Astrocyte of the hippocampus (primary cell): ENCODE measurements at regions not wholly inside any gene's neighbourhood (a gene's known extent, or its start where the extent isn't known, plus 50 kb on each side); places are given as distances from the start of the nearest gene placed in this dataset.
A peak's percentile ranks its signal among the peaks of the same experiment; 100 is the strongest.

Experiments used
- DNase-seq: peaks from one replicate; pipeline ENCODE4 v3.0.0; 2011; ENCODE audit warnings: low read depth, low spot score

GRCh38 chr2:67954093-67954748 is 108.6 kb downstream of the C1D start:
- peak; percentile 33 for DNase-seq

GRCh38 chr2:67955748-67956603 is 106.8 kb downstream of the C1D start:
- DNase-seq = no peak

- DNase-seq = no peak
Measured at GRCh38 chr2:67965246-67965645, 97.6 kb downstream of the C1D start.

GRCh38 chr2:67970071-67970470 is 92.7 kb downstream of the C1D start:
- DNase-seq = no peak

DNA sequence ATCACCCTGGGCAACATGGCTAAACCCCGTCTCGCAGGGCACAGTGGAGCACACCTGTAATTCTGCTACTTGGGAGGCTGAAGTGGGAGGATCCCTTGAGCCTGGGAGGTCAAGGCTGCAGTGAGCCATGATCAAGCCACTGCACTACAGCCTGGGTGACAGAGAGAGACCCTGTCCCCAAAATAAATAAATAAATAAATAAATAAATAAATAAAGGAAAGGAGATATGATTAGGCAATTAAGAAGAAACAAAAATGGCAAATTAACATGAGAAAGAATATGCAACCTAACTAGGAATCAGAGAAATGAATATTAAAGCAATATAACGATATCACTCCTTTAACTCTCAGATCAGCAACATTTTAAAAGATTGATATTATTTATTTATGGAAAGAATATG is 92.3 kb downstream of the C1D start:
- no peak for DNase-seq

DNA sequence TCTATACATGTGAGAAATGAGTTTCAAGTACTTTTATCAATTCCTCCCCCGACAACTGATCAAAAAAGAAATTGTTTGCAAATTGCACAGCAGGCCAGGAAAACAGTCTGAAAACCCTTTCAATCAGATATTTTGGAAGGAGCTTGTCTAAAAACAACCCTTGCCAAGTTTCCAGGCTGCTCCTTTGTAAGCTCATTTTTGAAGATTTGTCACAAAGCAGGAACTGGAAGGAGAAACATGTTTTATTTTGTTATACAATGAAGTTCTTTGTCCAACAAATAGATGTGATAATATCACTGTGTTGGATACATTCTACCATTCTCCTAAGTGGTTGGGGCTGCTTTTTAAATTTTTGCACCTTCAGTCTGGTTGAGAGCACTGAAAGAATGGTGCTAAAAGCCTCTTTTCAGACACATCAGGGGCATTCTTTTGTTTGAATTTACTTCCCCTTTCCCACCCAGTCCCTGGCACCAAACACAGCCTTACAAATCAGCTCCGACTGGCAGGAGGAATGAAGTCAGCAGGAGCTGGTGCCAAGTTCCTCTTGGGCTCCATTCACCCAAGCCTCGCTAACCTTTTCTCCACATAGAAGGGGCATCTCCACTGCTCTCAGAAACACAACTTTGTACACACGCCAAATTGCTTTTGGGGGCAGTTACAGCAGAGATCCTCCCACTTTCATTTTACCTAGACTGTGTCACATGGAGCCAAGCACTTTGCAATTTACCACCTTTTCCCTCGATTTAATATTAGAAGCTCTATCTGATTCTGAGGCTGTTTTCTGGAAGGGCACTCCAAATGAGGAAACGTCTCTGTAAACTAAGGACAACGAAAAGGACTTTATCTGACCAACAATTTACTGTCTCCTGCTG is 88.0 kb downstream of the C1D start:
- DNase-seq = peak; percentile 83

DNA sequence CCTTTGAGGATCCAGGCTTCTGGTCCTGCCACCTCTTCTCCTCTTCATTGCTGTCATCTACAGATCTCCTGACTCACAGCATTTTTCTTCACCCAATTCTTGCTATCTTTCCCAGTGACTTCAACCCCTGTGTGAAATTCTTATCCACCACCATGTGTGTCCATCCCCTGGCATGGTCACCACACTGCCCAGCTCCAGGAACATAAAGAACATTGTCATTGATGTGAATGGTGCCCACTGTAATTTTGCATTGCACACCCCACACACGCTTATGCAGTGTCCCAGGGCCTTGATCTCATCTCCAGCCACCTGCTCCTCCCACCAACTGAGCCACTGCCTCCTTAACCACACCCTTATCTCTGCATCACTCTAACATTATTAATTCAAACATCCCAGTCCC is 85.3 kb downstream of the C1D start:
- DNase-seq = no peak

DNA sequence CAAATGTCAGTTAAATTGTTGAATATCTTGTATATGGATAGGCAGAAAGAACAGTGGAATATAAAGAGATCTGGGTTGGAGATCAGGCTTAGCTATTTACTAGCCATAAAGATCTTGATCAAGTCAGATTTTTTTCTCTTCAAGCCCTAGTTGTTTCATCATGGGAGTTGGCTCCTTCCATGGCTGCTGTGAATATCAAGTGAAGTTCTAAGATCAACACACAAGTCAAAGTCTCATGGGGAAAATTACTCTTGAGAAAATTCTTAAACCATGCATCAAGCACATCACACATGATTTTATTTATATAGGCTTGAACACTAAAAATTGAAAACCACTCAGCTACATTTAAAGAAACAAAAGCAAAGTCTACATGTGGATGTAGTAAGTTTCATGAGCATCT is 79.8 kb downstream of the C1D start:
- no peak for DNase-seq

GRCh38 chr2:67984600-67984999 is 78.2 kb downstream of the C1D start:
- no peak for DNase-seq

GRCh38 chr2:67985586-67985985 is 77.2 kb downstream of the C1D start:
- no peak for DNase-seq

DNA sequence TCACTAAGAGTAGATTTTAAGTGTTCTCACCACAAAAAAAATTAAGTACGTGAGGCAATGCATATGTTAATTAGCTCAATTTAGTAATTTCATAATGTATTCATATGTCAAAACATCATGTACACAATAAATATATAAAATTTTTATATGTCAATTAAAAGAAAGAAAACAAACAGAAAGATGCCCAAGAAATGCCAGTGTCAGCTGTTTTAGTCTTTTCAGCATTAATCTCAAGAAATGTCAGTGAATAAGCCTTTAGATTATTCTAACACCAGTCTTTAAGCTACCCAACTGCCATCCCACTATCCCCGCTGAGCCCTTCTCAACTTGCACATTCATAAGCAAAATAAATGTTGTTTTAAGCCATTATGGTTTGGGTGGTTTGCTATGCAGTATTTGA is 76.5 kb downstream of the C1D start:
- DNase-seq = no peak
